GM12891 (cell line): ENCODE measurements at regions not wholly inside any gene's neighbourhood (a gene's known extent, or its start where the extent isn't known, plus 50 kb on each side); places are given as distances from the start of the nearest gene placed in this dataset.

Source experiments
- POLR2A ChIP-seq: IDR thresholded peaks from 2 replicates; pipeline ENCODE4 v1.6.1; 2011; ENCODE audit warnings: low read depth, low read length, control low read depth
- POLR2AphosphoS5 ChIP-seq: IDR thresholded peaks from 2 replicates; pipeline ENCODE4 v1.6.1; 2011; ENCODE audit warnings: low read depth, low read length, control low read depth

DNA sequence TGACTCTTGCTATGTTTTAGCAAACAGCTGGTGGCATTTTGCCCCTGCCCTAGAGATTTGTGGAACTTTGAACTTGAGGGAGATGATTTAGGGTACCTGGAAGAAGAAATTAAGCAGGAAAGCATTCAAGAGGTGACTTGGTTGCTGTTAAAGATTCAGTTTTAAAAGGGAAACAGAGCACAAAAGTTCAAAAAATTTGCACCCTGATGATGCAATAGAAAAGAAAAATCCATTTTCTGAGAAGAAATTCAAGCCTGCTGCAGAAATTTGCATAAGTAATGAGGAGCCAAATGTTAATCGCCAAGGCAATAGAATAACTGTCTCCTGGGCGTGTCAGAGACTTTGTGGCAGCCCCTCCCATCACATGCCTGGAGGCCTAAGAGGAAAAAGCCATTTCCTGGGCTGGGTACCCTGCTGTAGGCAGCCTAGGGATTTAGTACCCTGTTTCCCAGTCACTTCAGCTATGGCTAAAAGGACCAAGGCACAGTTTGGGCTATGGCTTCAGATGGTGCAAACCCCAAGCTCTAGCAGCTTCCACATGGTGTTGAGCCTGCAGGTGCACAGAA, 958.5 kb upstream of the MIR17HG start:
- TF ChIP-seq POLR2A, result no peak
- TF ChIP-seq POLR2AphosphoS5, result no peak
